Inflammatory macrophage treated with lipopolysaccharide for 4 hours (primary cell): ENCODE measurements at regions not wholly inside any gene's neighbourhood (a gene's known extent, or its start where the extent isn't known, plus 50 kb on each side); places are given as distances from the start of the nearest gene placed in this dataset.
"Not testable (repeated sequence)": the region's sequence is repeated elsewhere in the genome, so short reads cannot be mapped to it uniquely, and the experiment has no call there.

Experiments used
- DNase-seq: peaks from one replicate; pipeline ENCODE4 v3.0.0-alpha.2; 2020

DNA sequence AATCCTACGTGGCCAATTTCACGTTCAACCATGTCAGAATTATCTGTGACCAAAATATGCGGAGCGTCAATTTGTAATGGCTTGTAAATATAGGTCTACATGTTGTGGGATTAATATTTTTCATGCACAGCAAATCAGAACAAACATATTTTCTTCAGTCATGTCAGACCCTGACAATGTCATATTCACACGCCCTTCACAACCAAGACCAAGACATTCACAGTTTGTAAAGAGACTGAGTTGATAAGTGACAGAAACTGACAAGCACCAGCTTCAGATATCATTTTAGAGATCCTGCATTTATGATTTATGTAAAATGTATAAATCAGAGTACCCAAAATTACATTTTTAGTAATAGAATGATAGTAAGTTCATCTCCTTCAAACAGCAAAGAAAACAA lies 57.3 kb upstream of the NOVA1 start:
- DNase-seq: no peak

DNA sequence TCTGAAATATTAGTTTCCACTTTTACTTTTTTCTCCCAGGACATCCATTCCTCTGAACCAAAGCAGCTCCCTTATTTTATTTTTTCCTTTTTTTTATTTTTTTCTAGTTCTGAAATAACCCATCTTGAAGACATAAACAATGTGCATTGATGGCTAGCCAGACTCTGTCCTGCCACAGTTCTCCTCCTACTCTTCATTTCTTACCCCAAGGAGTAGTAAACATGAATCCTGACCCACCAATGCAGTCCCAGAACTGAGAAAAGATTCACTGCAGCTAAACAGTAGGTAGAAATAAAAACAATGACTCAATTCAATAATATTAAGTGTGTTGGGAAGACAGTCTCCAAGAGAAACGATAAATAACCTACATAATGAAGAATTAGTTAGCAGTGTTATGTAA lies 65.7 kb upstream of the NOVA1 start:
- DNase-seq: no peak

DNA sequence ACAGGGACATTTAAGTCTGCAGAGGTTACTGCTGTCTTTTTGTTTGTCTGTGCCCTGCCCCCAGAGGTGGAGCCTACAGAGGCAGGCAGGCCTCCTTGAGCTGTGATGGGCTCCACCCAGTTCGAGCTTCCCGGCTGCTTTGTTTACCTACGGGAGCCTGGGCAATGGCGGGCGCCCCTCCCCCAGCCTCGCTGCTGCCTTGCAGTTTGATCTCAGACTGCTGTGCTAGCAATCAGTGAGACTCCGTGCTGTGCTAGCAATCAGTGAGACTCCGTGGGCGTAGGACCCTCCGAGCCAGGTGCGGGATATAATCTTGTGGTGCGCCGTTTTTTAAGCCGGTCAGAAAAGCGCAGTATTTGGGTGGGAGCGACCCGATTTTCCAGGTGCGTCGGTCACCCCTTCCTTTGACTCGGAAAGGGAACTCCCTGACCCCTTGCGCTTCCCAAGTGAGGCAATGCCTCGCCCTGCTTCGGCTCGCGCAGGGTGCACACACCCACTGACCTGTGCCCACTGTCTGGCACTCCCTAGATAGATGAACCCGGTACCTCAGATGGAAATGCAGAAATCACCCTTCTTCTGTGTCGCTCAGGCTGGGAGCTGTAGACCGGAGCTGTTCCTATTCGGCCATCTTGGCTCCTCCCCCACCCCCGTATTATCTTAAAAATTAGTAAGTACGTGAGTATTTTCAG lies 81.0 kb upstream of the NOVA1 start:
- not testable (repeated sequence) for DNase-seq

DNA sequence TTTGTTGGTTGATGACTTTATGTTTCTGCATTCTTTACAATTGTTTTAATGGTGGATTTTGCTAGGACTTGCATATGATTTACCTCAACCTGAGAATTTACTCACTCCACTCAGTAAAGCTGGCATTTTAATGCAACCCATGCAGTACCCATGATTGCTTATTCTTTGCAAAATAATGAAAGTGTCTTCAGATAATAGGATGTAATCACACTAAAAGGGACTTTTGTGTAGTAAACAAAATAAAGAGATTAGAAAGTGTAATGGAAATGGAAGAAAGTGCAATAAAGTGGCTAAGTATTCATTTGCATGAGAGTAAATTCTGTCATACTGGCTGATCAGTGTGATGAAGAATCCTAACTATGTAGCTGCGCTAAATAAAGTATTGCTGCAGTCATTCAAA lies 87.6 kb upstream of the NOVA1 start:
- no peak for DNase-seq

DNA sequence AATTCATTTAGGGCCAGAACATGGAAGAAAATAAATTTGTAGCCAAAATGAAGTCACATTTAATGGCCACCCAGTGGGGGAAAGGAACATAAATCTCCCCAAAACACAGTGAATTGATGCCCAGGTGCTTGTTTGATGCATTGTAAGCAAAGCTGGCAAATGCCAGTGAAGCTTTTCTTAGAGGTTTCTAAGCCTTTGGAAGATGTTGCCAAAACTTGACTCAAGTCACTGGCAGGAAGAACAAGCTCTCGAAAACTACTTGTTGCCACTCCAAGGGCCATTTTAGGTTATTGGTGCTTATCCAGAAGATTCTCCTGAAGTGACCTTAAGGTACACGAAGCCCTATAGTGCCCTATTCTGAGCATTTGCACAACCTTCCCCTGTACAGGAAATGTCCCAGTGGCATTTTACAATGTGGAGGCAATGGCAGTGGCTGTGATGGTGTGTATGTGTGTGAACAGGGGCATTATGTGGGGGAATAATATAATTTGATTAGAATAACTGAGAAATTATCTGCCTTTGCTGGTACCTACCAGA lies 89.5 kb upstream of the NOVA1 start:
- DNase-seq: no peak

DNA sequence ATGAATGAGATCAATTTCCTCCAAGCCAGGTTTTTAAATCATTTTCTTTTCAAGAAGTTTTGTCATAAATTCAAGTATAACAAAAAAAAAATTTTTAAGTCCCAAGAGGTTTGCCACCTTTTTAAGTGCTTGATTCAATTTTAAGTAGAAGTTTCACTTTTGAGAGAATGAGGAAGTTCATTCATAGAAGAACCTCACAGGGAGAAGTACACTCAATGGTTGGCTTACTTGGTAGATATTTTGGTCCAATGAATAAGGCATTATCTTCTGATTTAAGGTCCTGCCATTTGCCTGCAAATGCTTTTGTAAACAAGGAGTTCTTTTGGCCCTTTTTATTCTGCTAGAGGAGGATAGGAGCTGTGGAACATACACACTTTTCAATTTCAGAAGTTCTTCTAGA lies 96.7 kb upstream of the NOVA1 start:
- DNase-seq: no peak

DNA sequence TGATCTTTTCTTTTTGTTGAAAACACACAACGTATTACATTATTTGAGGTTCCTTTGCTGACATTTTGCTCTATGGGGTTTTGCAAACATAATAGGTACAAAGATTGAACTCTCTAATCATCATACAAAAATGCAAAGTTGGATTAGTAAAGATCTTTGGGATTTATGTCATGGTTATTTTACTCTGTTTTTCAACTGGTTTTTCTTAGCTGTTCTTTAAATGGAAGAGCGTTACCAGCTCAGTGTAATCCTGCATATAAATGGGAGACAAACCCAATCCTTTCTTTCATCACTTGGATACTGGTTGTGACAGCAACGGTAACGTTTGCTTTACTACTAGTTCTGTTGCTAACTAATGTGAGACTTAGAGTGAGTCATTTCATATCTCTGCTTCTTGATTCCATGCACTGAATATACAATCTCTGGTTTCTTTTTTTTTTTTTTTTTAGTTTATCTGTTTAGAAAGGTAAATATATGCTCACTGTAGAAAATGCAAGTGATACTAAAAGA lies 104.9 kb upstream of the NOVA1 start:
- DNase-seq: no peak

DNA sequence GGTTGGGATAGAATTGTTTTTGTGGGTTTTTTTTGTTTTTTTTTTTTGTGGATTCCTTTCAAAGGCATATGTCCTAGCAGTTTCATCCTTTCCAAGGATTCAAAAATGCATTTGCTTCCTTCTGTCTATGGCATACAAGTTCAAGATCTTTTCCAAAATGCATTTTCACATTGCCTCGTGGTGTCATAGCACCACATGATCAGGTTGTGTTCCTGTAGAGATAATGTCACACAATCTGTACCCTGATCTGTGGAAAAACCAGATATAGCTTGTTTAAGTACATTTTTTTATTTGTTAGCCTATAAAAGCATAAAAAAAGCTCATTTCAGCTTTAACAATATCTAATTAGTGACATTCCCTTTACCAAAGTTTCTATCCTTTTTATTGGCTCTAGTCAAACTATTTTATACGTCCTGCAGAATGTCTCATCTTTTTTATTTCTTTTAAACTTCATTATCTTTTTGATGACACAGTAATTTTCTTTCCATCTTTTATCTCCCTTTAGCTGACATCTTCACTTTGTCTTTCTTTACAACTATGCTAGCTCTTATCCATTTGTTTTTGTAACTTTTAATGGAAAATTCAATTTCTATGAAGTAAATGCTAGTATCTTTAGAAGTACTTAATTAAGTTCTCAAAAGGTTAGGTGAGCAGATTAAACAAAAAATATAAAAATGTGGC lies 106.0 kb upstream of the NOVA1 start:
- no peak for DNase-seq

DNA sequence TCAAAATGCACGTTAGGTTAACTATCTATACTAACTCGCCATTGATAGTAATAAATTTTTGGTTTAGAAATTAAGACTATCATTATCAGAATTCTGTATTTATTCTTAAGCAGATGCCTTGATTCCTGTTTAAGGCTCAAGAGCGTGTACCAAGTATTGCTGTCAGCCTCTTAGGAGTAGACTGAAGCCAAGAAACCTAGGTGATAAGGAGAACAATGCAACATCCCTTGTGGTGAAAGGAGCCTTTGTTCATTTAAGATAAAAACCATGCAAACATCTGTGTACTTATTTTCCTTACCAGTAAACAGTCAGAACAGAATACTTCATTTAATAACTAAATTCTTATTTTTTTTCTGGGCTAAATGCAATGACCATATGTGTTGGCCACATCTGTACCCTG lies 109.4 kb upstream of the NOVA1 start:
- no peak for DNase-seq

DNA sequence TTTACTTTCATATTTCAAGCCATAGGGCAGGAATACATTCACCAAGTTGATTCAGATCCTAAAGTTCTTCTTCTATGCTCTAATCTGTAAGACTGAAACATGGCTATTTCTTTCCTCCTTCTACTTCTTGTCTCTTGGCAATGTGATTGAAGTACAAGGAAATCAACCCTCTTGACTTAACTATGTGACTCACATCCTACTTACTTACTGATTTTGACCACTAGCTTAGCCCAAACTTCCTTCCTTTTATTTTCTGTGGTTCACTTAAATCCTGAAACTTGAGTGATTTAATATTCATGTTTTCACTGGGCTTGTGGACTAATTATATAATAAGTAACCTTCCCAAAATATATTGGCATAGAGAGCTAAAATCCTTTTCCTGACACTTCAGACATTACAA lies 111.2 kb upstream of the NOVA1 start:
- no peak for DNase-seq

DNA sequence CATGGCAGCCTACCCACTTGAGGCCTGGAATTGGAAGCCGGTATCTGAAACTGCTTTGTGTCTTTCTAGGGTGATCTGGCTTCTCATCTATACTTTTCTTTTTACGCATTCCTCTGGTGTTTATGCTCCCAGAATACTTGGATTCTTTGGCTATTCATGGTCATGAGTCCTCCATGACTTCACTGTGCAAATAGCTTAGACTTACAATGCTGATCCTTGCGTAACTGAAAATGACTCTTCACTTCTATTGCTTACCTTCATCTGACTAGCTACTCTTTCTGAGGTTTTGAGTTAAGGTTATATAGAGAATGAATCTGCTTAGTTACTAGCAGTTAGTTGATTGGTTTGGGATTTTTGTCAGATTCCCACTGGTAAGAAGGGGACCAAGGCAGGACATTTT lies 121.7 kb upstream of the NOVA1 start:
- DNase-seq: no peak

DNA sequence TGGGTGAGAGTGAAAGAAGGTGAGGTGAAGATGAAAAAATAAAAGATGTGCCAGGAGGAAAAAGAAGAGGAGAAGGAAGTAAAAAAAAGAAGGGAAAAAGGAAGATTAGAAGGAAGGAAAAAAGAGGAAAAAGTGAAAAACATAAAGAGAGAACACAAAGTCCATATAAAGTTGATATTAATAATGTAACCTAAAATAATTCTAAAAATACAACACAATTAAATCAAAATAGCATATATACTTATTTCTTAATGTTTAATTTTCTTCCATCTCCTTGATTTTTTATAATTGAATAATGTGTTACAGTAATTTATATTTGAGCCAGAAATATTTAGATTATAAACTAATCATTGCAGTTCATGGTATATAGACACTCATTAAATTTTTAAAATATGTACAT lies 124.4 kb upstream of the NOVA1 start:
- DNase-seq: no peak

DNA sequence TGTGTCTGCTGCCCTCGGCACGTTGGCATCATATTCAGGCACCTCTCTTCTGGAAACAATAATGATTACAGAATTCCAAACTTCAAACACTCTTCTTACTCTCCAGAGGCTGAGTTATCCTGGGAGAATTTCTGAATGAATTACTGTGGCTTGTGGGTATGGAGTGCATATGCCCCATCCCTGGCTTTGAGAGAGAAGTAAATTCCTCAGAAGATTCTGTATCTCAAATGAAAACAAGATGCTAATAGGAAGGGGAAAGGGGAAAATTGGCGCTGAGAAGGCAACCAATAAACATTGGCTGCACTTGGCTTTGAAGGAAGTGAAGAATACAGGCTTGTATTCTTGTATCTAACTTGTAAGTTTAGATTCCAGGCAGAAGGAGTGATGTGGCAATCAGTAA lies 132.0 kb upstream of the NOVA1 start:
- no peak for DNase-seq

DNA sequence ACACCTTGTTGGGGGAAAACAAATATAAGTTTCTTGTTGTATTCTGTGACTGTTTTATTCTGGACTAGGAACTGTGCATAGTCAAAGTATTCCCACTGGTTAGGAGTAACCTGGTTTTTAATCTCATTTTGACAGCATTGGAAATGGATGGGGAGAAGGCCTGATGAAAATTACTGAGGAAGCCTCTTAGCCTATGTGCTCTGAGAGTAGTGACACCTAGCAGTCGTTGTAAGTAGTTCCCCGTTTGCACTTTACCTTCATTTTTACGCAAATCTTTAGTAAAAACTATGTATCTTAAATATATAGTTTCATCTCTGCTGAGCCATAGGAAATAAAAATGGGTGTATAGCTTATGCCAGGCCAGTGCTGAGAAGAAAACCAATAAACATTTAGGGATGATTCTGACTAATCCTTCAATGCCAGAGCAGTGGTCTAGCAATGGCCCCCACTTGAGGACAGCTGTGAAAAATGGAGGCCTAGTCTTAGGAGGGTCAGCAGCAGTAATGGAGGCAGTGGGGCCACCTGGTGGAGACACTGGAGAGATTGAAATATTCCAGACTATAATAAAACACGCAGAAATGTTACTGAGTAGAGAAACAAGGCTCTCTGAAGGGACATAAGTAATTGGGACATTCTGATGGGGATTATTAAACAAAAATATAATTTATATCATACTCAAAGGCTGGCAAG lies 133.2 kb upstream of the NOVA1 start:
- no peak for DNase-seq

DNA sequence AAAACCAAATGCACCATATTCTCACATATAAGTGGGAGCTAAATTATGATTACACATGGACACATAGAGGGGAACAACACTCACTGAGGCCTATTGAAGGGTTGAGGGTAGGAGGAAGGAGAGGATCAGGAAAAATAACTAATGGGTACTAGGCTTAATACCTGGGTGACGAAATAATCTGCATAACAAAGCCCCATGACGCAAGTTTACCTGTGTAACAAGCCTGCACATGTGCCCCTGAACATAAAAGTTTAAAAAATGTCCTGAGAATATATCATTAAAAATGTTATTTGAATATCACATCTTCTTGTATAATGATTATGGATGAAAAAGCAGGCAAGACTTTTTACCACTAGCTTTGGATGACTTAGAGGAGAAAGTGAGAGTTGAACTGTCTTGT lies 138.0 kb upstream of the NOVA1 start:
- DNase-seq: no peak

DNA sequence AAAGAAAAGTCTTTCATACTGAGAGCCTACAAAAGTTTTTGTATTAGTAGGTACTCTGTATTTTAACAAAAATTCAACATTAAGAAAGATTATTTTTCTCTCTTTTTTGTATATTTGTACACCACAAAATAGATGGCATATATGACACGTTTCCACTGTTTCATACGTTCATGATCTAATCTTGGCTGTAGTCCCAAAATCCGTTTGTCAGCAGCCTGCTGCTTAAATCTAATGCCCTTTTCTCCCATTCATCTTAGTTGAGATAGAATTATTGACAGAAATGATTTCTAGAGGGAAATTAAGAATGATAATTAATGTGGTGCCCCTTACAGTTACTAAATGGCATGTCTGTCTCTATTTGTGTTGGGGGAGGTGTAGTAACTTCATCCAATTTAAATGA lies 140.7 kb upstream of the NOVA1 start:
- no peak for DNase-seq

DNA sequence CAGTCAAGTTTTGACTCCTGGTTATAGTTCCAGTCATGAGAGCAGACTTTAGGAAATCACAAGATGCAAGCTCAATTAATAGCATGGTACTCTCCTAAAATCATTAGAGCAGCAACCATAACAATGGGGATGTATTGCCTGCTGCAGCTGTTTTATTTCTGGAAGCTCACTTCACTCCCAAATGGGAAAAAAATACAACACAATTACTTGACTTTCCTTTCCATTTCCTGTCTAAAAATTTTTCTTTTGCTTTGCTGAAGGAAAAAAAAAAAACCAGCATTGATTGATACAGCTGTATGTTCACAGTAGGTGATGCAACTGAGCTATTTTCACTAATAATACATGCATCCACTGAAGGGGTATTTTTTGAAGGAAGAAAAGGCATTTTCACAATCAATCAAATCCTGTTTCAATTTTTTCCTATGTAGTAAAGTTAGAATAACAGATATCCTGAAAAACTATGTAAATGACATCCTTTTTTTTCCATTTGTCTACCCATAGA lies 143.9 kb upstream of the NOVA1 start:
- no peak for DNase-seq

DNA sequence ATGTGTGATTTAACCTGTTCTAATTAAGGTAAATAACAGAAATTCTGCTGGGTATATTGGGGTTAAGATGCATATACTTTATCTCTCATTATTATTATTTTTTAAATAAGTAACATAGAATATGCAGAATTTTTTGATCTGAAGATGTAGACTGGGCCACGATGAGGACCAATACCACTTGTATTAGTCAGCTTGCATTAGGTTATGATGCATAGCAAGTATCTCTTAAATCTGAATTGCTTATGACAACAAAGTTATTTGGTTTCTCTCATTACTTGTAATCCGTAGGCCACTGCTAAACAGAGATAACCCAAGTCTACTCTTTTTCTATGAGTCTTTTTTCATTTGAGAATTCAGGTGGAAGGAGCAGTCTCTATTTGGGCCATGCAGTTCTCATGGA lies 145.5 kb upstream of the NOVA1 start:
- no peak for DNase-seq

DNA sequence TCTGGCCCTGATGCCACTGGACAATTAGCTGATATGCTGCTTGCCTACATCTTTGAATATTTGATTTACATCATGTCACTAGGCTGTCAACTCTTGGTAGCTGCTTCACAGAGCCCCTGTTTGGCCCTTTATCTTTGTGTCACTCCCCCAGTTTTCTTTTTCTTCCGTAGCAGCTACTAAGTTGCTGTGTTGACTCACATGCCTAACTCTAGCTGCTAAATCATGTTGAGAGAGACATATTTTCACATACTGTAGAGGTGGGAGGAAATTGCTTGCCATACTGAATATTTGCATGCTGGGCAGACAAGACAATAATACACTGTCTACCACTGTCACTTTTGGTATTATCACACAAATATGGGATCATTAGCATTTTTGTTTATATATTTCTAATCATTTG lies 147.1 kb upstream of the NOVA1 start:
- DNase-seq: no peak

DNA sequence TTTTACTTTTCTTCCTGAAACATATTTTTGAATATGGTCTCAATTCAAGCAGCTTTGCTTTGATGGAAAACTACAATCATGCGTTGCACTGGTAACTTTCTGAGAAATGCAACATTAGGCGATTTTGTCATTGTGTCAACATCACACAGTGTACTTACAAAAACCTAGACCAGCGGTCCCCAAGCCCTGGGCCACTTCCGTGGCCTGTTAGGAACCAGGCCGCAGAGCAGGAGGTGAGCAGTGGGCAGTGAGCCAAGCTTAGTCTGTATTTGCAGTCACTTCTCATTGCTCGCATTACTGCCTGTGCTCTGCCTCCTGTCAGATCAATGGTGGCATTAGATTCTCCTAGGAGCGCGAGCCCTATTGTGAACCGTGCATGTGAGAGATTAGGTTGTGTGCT lies 163.7 kb upstream of the NOVA1 start:
- DNase-seq: no peak

DNA sequence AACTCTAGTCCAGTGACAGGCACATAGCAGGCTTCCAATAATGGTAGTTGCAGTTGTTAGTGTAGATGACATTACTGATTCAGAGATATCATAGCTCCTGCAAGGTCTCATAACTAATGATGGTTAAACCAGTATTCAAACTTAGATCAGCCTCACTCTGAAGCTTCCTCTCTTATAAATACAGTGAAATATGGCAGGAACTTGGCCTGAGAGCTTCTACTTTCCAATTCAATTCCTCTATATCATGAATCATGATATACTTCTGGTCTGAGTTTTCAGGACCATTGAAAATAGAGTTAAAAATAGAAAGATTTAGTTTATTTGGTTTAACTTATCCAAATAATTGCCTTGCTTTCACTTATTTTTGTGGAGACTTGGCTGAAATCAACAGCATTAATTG lies 167.5 kb upstream of the NOVA1 start:
- no peak for DNase-seq

DNA sequence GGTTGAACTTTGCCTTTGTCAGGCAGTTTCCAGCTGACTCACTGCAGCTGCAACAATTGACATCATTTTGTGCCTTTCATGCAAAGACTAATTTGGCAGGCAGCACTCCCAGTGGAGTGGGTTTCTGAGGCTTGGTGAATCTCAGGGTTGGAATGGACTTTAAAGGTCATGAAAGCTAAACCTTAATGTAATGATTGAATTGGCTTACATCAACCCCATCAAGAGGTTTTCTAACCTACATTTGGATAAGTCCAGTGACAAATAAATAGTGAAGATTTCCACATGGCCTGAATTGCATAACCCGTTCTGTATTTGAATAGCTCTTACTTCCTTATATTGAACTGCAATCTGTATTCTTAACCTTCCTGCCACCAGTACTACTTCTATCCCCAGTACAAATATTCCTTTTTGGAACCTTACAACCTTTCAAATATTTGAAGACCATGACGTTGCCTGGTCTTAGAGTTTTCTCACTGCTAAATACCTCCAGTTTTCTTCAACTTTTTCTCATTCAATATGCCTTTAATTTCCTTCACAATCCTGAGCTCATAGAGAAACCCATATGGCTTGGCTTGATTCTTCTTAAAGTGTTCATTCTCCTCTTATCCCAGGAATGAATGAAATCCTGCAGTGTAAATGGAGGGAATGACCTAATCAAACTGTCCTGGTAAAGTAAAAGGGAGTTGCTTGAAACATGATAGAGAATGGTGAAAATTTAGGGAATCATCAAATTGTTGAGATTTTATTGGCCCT lies 168.1 kb upstream of the NOVA1 start:
- DNase-seq: peak; percentile 24

DNA sequence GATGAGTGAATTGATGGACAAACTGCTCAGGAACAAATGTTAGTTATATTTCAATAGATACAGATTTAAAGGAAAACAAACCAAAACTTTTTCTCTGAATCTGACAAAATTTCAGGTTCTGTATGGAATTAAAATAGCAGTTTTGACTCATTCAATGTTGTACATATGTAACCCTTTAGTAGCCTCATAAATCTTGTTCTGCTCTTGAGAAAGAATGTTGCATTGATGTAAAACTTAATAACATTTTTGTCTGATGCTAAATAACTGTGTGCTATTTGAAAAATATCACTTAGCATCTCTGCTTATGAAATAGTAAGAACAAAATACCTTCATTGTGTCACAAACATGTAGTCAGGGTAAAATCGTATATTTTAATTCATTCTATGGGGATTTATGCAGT lies 168.9 kb upstream of the NOVA1 start:
- no peak for DNase-seq
